C4-2B (cell line): ENCODE measurements at regions not wholly inside any gene's neighbourhood (a gene's known extent, or its start where the extent isn't known, plus 50 kb on each side); places are given as distances from the start of the nearest gene placed in this dataset.

Source experiments
- CTCF ChIP-seq: fragments of 450-650 bp; conservative IDR thresholded peaks from 2 replicates; pipeline ENCODE4 v1.5.1; 2017; ENCODE audit warnings: mild to moderate bottlenecking
- ZFX ChIP-seq: fragments of 450-650 bp; IDR thresholded peaks from 2 replicates; pipeline ENCODE4 v1.6.1; 2017

- TF ChIP-seq CTCF (no peak), ZFX (no peak)
Observed at GRCh38 chr9:84121991-84122523, 141.5 kb downstream of the RMI1 start.
